ENCODE measurements at regions not wholly inside any gene's neighbourhood (a gene's known extent, or its start where the extent isn't known, plus 50 kb on each side); places are given as distances from the start of the nearest gene placed in this dataset.
"Not testable (repeated sequence)": the region's sequence is repeated elsewhere in the genome, so short reads cannot be mapped to it uniquely, and the experiment has no call there.

- H3K27ac ChIP-seq (ENCODE audit: extremely low read depth, low read depth, low read length); CTCF ChIA-PET (ENCODE audit: low intra/inter-chr PET ratio); FAIRE-seq; H3K9me1 ChIP-seq (ENCODE audit: control insufficient read depth, insufficient read depth, low read length); H3K4me2 ChIP-seq (ENCODE audit: insufficient read depth, low read length); H3K9ac ChIP-seq (ENCODE audit: insufficient read depth in 1 of 2, low read depth in 2 of 2, low read length in 2 of 2); H4K20me1 ChIP-seq (replicated peaks; ENCODE audit: control insufficient read depth, insufficient read depth, low read length); H3K4me3 ChIP-seq; H3K36me3 ChIP-seq (ENCODE audit: control insufficient read depth, insufficient read depth, low read length); H2AFZ ChIP-seq (ENCODE audit: low read depth, low read length); H3K9me3 ChIP-seq (replicated peaks; ENCODE audit: control insufficient read depth, insufficient read depth, low read depth, low read length); BruUV-seq (replicated peaks); intact Hi-C loops (cut with micrococcal nuclease); H3K4me1 ChIP-seq (replicated peaks in 1 of 2; ENCODE audit: control insufficient read depth in 2 of 2, insufficient read depth in 2 of 2, low read length in 2 of 2); DNase-seq (ENCODE audit: extremely low read depth in 1 of 4, low spot score in 3 of 4); H3K79me2 ChIP-seq (ENCODE audit: control insufficient read depth, insufficient read depth, low read length); in situ Hi-C loops (cut with MboI); H3K27me3 ChIP-seq (ENCODE audit: control insufficient read depth in 2 of 2, insufficient read depth in 2 of 2, low read length in 2 of 2); POLR2A ChIA-PET; ATAC-seq: not testable (repeated sequence)
- WGBS (ENCODE audit: insufficient coverage, low coverage, missing lambda C conversion rate), result 59% methylated on average over 5 of the region's 5 CpGs
- peak; percentile 69 for TF ChIP-seq BCOR (IDR thresholded peaks at IDR 0.05)
- TF ChIP-seq CC2D1A (IDR thresholded peaks at IDR 0.05), result 0 out of 2 replicates have a peak, but pooled peaks have one; percentile 11
- 0 out of 2 replicates have a peak, but pooled peaks have one; percentile 36 for TF ChIP-seq CHAMP1 (IDR thresholded peaks at IDR 0.05)
- TF ChIP-seq ZNF146 (CRISPR knock-in tag; IDR thresholded peaks at IDR 0.05; ENCODE audit: unreplicated experiment), result peak; percentile 86
- TF ChIP-seq RBM25 (IDR thresholded peaks at IDR 0.05; ENCODE audit: low read depth, low read length, severe bottlenecking), result peak; percentile 50
- peak; percentile 39 to 45; a peak in 2 of 4 replicates for TF ChIP-seq KDM1A (IDR thresholded peaks at IDR 0.05)
These were observed 830.3 kb upstream of the ADGRB3 start for GRCh38 chr6:67804808-67805207.

All from K562 (cell line).